GM10266 (cell line): ENCODE measurements at regions not wholly inside any gene's neighbourhood (a gene's known extent, or its start where the extent isn't known, plus 50 kb on each side); places are given as distances from the start of the nearest gene placed in this dataset.

Experiments used
- DNase-seq: peaks from one replicate; pipeline ENCODE4 v3.0.0; 2012; ENCODE audit errors: extremely low spot score
- TF ChIP-seq, protein P1 (sequence below): IDR thresholded peaks from 2 replicates; pipeline ENCODE4 v1.5.1; 2012; ENCODE audit warnings: mild to moderate bottlenecking, low read depth; ENCODE audit not compliant: control insufficient read depth, insufficient read depth; ENCODE audit errors: missing control alignments

DNA sequence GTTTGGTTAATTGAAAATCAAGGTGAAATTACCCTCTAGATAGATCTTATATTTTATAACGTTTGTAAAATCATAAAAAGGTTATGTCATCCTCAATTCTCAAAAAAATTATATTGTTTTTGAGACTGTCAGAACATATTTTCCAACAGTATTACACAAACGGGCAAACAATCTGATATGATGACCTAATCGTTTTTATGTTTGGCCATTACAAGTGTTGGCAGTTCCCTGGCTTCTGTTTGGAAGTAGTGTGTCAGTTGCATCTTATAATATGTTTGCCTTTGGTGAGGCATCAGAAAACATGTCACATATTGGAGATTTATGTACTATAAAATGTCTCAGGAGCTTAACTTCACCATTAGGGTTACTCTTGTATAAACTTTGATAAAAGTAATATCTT is 308.1 kb upstream of the EPHA7 start:
- TF ChIP-seq, protein P1, sequence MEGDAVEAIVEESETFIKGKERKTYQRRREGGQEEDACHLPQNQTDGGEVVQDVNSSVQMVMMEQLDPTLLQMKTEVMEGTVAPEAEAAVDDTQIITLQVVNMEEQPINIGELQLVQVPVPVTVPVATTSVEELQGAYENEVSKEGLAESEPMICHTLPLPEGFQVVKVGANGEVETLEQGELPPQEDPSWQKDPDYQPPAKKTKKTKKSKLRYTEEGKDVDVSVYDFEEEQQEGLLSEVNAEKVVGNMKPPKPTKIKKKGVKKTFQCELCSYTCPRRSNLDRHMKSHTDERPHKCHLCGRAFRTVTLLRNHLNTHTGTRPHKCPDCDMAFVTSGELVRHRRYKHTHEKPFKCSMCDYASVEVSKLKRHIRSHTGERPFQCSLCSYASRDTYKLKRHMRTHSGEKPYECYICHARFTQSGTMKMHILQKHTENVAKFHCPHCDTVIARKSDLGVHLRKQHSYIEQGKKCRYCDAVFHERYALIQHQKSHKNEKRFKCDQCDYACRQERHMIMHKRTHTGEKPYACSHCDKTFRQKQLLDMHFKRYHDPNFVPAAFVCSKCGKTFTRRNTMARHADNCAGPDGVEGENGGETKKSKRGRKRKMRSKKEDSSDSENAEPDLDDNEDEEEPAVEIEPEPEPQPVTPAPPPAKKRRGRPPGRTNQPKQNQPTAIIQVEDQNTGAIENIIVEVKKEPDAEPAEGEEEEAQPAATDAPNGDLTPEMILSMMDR, result no peak
- no peak for DNase-seq

DNA sequence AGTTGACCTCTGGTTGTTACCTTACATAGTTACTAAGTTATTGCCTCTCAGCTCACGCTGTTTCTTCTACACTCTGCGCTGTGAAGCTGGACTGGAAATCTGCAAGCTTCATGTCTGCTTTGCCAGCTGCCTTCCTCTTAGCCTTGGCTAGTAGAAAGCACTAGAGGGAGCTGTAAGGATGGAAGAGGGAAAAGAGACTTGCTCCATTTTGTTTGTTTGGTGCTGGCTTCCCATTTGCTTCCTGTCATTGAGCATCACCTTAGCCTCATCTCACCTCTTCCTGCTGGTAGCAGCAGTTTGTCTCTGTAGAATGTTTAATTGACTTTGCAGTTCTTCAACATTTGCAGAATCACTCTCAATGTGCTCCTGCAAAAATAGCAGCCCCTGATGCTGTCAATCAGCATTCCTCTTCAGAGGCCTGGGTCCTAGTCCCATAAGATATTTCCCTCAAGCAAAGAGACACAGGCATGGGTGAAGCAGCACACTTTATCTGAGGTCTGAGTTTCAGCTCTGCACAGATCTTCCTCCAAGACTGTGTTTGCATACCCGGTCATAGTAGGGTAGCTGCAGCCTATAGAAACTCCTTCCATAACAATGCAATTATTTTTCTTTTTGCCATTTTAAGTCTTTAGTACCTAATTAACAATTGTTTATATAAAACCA is 302.2 kb upstream of the EPHA7 start:
- no peak for DNase-seq
- TF ChIP-seq, protein P1, result no peak

DNA sequence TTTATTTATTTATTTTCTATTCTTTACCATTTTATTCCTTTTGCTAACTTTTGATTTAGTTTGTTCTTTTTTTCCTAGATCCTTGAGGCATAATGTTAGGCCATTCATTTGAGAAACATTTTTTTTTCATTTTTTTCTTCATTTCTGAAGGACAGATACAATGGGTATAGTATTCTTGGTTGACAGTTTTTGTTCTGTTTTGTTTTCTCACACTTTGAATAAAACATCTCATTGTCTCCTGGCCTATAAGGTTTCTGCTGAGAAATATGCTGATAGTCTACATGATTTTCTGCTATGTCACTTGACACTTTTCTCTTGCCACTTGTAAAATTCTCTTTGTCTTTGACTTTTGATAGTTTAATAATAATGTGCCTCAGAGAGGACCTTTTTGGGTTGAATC is 294.6 kb upstream of the EPHA7 start:
- DNase-seq, result no peak
- TF ChIP-seq, protein P1, result no peak

DNA sequence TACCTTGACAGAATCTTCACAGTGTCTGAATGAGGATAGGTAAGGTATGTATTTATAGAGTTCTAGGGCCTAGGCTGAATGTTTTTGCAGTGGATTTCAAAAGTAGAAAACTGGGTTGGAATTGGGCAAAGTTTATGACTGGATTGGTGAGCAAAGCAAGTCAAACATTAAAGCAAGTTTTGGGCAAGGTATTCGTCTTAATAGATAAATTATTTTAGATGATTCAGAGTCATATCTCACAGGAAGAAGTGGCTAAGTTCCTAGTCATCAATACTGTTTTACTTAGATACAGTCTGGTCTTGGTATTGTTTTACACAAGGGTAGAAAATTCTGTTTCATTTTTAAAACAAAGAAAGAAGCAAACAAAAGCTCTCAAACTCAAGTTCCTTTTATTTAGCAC is 284.1 kb upstream of the EPHA7 start:
- DNase-seq, result no peak
- TF ChIP-seq, protein P1, result no peak

DNA sequence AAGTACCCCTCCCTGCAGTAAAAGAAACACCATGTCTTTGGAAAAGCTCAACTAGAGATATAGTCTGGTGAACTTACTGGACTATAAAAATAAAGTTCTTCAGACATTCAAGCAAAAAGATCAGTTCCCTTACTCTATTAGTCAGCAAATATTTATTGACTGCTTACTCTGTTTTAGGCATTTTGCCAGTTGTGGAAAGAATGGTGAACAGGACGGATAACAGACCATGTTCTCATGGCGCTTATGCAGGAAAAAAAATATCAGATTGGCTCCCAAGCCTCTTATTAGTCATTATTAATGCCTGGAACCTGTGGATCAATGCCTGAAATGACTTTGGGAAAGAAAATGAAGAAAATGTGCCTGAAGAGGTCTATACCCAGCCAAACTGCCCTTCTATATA is 282.2 kb upstream of the EPHA7 start:
- TF ChIP-seq, protein P1, result no peak
- no peak for DNase-seq

DNA sequence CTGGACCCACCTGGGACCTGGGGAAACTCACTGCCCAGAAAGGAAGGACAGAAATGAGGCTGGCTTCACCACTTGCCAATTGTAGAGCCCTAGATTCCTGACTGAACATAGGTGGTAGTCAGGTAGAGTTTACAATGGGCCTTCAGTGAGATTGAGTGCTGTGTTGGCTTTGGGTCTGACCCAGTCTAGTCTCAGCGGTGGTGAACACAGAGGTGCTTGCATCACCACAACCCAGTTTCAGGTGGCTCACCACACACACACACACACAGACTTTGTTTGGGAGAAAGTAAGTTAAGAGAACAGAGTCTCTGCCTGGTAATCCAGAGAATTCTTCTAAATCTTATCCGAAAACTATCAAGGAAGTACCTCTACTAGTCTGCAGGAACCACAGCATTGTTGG is 266.1 kb upstream of the EPHA7 start:
- TF ChIP-seq, protein P1, result no peak
- no peak for DNase-seq

DNA sequence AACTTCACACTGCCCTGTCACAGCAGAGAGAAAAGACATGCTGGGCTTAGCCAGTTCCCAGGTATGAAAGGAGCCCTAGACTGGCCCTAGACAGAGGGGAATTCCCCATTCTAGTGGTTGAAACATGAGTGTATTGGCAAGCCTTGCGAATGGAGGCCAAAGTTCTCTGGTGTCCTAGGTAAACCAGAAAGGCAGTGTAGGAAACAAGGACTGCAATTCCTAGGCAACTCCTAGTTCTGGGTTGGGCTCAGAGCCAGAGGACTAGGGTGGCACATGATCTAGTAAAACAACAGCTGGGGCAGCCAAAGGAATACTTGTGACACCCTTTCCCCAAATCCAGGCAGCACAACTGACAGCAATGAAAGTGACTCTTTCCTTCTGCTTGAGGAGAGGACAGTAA is 265.0 kb upstream of the EPHA7 start:
- TF ChIP-seq, protein P1, result no peak
- DNase-seq, result no peak
